Spleen (tissue), 7 donors: ENCODE measurements at regions not wholly inside any gene's neighbourhood (a gene's known extent, or its start where the extent isn't known, plus 50 kb on each side); places are given as distances from the start of the nearest gene placed in this dataset.

Experiments
- POLR2A ChIP-seq, 3 donors: fragments of 450-650 bp; IDR thresholded peaks; one replicate each; pipeline ENCODE4 v1.5.1; 2017; ENCODE audit warnings: antibody characterized with exemption in 3 of 3, mild to moderate bottlenecking in 1 of 3
- POLR2AphosphoS5 ChIP-seq, 3 donors: sonication (generic); formaldehyde crosslinking; IDR thresholded peaks; one replicate each; pipeline ENCODE4 v1.5.1; 2017; ENCODE audit warnings: antibody characterized with exemption in 3 of 3
- TF ChIP-seq, protein P1 (sequence below), 11 experiments: fragments of 200-600 bp in 7 of 11; fragments of 450-650 bp in 4 of 11; sonication (generic) in 4 of 11; IDR thresholded peaks in 8 of 11; conservative IDR thresholded peaks in 3 of 11; 1 replicate in 7 of 11; 2 replicates in 4 of 11; pipeline versions ENCODE4 v1.4.0 to v1.8.0; 2016 to 2021; ENCODE audit warnings: antibody characterized with exemption in 11 of 11, inconsistent platforms in 4 of 11, mild to moderate bottlenecking in 1 of 11
- donor health status: DM: no; HTN: no; CAD: no; lungs with moderate emphysema.
- donor health status: DM: no; HTN: no; CAD: no.
- donor health status: DM: no; HTN: no; CAD: no.

DNA sequence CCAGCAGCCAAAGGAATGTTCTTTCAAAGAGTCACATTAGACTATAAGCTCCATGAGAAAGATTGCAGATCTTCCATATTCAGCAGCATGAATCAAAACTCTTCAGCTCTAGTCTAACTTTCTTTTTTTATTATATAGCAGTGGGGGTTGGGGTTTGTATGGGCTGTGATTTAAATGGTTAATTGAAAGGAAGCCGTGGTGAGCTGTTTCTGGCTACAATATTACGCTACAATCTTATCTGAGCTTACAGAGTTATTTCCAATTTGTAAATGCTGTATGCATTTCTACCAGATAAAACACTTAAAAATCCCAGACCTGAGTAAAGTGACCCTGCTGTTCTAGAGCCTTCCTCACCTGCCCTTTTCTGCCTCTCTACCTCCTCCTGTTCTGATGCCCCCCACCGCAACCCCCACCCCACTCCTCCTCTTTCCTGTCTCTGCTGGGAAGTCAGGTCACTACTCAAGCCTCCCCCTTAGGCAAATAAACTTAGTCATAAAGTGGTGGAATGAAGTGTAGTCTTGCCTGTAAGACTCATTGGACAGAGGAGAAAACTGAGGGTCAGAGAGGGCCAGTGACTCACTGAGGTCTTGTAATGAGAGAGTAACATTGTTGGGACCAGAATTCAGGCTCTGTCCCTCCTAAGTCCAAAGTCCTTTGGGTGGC is 1089.5 kb downstream of the BCL11B start:
- TF ChIP-seq, protein P1, sequence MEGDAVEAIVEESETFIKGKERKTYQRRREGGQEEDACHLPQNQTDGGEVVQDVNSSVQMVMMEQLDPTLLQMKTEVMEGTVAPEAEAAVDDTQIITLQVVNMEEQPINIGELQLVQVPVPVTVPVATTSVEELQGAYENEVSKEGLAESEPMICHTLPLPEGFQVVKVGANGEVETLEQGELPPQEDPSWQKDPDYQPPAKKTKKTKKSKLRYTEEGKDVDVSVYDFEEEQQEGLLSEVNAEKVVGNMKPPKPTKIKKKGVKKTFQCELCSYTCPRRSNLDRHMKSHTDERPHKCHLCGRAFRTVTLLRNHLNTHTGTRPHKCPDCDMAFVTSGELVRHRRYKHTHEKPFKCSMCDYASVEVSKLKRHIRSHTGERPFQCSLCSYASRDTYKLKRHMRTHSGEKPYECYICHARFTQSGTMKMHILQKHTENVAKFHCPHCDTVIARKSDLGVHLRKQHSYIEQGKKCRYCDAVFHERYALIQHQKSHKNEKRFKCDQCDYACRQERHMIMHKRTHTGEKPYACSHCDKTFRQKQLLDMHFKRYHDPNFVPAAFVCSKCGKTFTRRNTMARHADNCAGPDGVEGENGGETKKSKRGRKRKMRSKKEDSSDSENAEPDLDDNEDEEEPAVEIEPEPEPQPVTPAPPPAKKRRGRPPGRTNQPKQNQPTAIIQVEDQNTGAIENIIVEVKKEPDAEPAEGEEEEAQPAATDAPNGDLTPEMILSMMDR (IDR thresholded peaks at IDR 0.05 in 8 of 11, conservative IDR thresholded peaks at IDR 0.05 in 3 of 11) = no peak
- TF ChIP-seq POLR2A (IDR thresholded peaks at IDR 0.05) = no peak
- TF ChIP-seq POLR2AphosphoS5 (IDR thresholded peaks at IDR 0.05) = no peak
